IMR-90 (cell line): ENCODE measurements at regions not wholly inside any gene's neighbourhood (a gene's known extent, or its start where the extent isn't known, plus 50 kb on each side); places are given as distances from the start of the nearest gene placed in this dataset.

Source experiments
- ATAC-seq: fragments of 200-7000 bp; cut with Tn5 transposase; 2 replicates; pipeline ENCODE4 v1.9.1; 2020; ENCODE audit warnings: low read depth, mild to moderate bottlenecking, moderate library complexity
- BruUV-seq: library from RNA; stranded (reverse); fragments of 400-500 nt; replicated peaks from 2 replicates; lab custom pipeline; 2021; lab: Mats Ljungman, UMichigan
- CTCF ChIA-PET: fragments of 300-600 bp; formaldehyde crosslinking; extraction: SDS; loops from one replicate; lab custom pipeline; 2021; ENCODE audit warnings: antibody characterized with exemption; lab: Yijun Ruan, JAX
- POLR2A ChIA-PET: fragments of 300-600 bp; sonication (Branson Sonifier 250); formaldehyde crosslinking; loops from one replicate; lab custom pipeline; 2022; ENCODE audit warnings: antibody characterized with exemption; ENCODE audit not compliant: unreplicated experiment; lab: Charles Lee
- DNase-seq: peaks from one replicate; pipeline ENCODE4 v3.0.0; 2013
- H2AFZ ChIP-seq: replicated peaks from 2 replicates; pipeline ENCODE3; 2013; ENCODE audit warnings: low read length, mild to moderate bottlenecking; ENCODE audit not compliant: poor library complexity
- H2AK5ac ChIP-seq: 2 replicates; pipeline ENCODE4 v1.6.1; 2013; ENCODE audit warnings: low read depth, low read length, inconsistent platforms
- H2AK9ac ChIP-seq: replicated peaks from 2 replicates; pipeline ENCODE3; 2013; ENCODE audit warnings: mild to moderate bottlenecking, low read depth, low read length, moderate library complexity; ENCODE audit not compliant: poor library complexity
- H2BK120ac ChIP-seq: 2 replicates; pipeline ENCODE4 v1.6.1; 2013; ENCODE audit warnings: low read depth, low read length, inconsistent platforms
- H2BK15ac ChIP-seq: 3 replicates; pipeline ENCODE4 v1.6.1; 2013; ENCODE audit warnings: low read depth, low read length, inconsistent platforms
- H2BK20ac ChIP-seq: 2 replicates; pipeline ENCODE4 v1.6.1; 2013; ENCODE audit warnings: low read depth, mild to moderate bottlenecking, inconsistent platforms, low read length, moderate library complexity
- H2BK5ac ChIP-seq: 2 replicates; pipeline ENCODE4 v1.6.1; 2013; ENCODE audit warnings: mild to moderate bottlenecking, low read depth, low read length, inconsistent platforms; ENCODE audit not compliant: poor library complexity, severe bottlenecking
- H3K14ac ChIP-seq: replicated peaks from 2 replicates; pipeline ENCODE4 v1.6.1; 2013; ENCODE audit warnings: low read depth, low read length, inconsistent platforms
- H3K18ac ChIP-seq: 2 replicates; pipeline ENCODE4 v1.6.1; 2013; ENCODE audit warnings: low read depth, low read length, control low read depth
- H3K23ac ChIP-seq: 2 replicates; pipeline ENCODE4 v1.6.1; 2013; ENCODE audit warnings: low read depth, low read length, inconsistent platforms
- H3K27ac ChIP-seq: 2 replicates; pipeline ENCODE4 v1.5.1; 2013; ENCODE audit warnings: mild to moderate bottlenecking, control low read depth, low read length; ENCODE audit not compliant: insufficient read depth
- H3K27me3 ChIP-seq: 2 replicates; pipeline ENCODE4 v1.6.1; 2013; ENCODE audit warnings: low read length; ENCODE audit not compliant: control insufficient read depth, insufficient read depth
- H3K36me3 ChIP-seq: 2 replicates; pipeline ENCODE4 v1.6.1; 2013; ENCODE audit warnings: low read length, mixed read lengths; ENCODE audit not compliant: control insufficient read depth, insufficient read depth
- H3K4ac ChIP-seq: 2 replicates; pipeline ENCODE4 v1.6.1; 2013; ENCODE audit warnings: low read depth, low read length, inconsistent platforms
- H3K4me1 ChIP-seq: 2 replicates; pipeline ENCODE4 v1.6.1; 2013; ENCODE audit warnings: low read length, mixed read lengths; ENCODE audit not compliant: control insufficient read depth, insufficient read depth
- H3K4me2 ChIP-seq: 2 replicates; pipeline ENCODE4 v1.6.1; 2013; ENCODE audit warnings: low read depth, mild to moderate bottlenecking, control low read depth, low read length, moderate library complexity
- H3K4me3 ChIP-seq: 2 replicates; pipeline ENCODE4 v1.5.1; 2013; ENCODE audit warnings: low read depth, mild to moderate bottlenecking, control low read depth, low read length, moderate library complexity; ENCODE audit not compliant: insufficient read depth
- H3K56ac ChIP-seq: 2 replicates; pipeline ENCODE4 v1.6.1; 2013; ENCODE audit warnings: low read length, inconsistent platforms; ENCODE audit not compliant: insufficient read depth; ENCODE audit errors: extremely low read depth
- H3K79me1 ChIP-seq, 2 experiments: 2 replicates each; pipeline ENCODE4 v1.6.1; 2013; ENCODE audit warnings: low read length in 2 of 2, inconsistent platforms in 1 of 2, low read depth in 1 of 2
- H3K9ac ChIP-seq: 2 replicates; pipeline ENCODE4 v1.6.1; 2013; ENCODE audit warnings: low read depth, low read length, control low read depth
- H3K9me1 ChIP-seq: 2 replicates; pipeline ENCODE4 v1.6.1; 2013; ENCODE audit warnings: low read length, inconsistent platforms; ENCODE audit not compliant: insufficient read depth
- H3K9me3 ChIP-seq: 2 replicates; pipeline ENCODE4 v1.6.1; 2013; ENCODE audit warnings: low read length; ENCODE audit not compliant: control insufficient read depth, insufficient read depth
- H4K20me1 ChIP-seq: 2 replicates; pipeline ENCODE4 v1.6.1; 2013; ENCODE audit warnings: low read length, inconsistent platforms; ENCODE audit not compliant: insufficient read depth
- H4K5ac ChIP-seq: 2 replicates; pipeline ENCODE4 v1.6.1; 2013; ENCODE audit warnings: mild to moderate bottlenecking, low read depth, low read length, control low read depth
- H4K8ac ChIP-seq, 2 experiments: 2 replicates each; pipeline ENCODE4 v1.6.1; 2013; ENCODE audit warnings: low read depth in 2 of 2, low read length in 2 of 2, control low read depth in 1 of 2, inconsistent platforms in 1 of 2
- H4K91ac ChIP-seq: 2 replicates; pipeline ENCODE4 v1.6.1; 2013; ENCODE audit warnings: low read depth, low read length, inconsistent platforms; ENCODE audit not compliant: insufficient read depth
- BHLHE40 ChIP-seq: fragments of 150-350 bp; IDR thresholded peaks from 2 replicates; pipeline ENCODE4 v1.6.1; 2016; ENCODE audit warnings: mild to moderate bottlenecking, low read depth, low read length
- CEBPB ChIP-seq: IDR thresholded peaks from 2 replicates; pipeline ENCODE4 v1.6.1; 2012; ENCODE audit warnings: low read depth, low read length, improper control_type of control experiment
- CHD1 ChIP-seq: IDR thresholded peaks from 2 replicates; pipeline ENCODE4 v1.6.1; 2012; ENCODE audit warnings: low read depth, low read length, improper control_type of control experiment
- ELK1 ChIP-seq: fragments of 150-350 bp; IDR thresholded peaks from 2 replicates; pipeline ENCODE4 v1.6.1; 2016; ENCODE audit warnings: low read depth, mild to moderate bottlenecking, low read length, moderate library complexity, borderline replicate concordance
- FOS ChIP-seq: fragments of 150-350 bp; IDR thresholded peaks from 2 replicates; pipeline ENCODE4 v1.6.1; 2016; ENCODE audit warnings: low read depth, low read length
- MAFK ChIP-seq: IDR thresholded peaks from 2 replicates; pipeline ENCODE4 v1.6.1; 2012; ENCODE audit warnings: low read depth, low read length, improper control_type of control experiment
- MAZ ChIP-seq: IDR thresholded peaks from 2 replicates; pipeline ENCODE4 v1.6.1; 2012; ENCODE audit warnings: low read depth, mild to moderate bottlenecking, low read length, improper control_type of control experiment, moderate library complexity, borderline replicate concordance
- MXI1 ChIP-seq: IDR thresholded peaks from 2 replicates; pipeline ENCODE4 v1.6.1; 2012; ENCODE audit warnings: low read depth, mild to moderate bottlenecking, low read length, moderate library complexity, borderline replicate concordance
- NFE2L2 ChIP-seq: fragments of 150-350 bp; IDR thresholded peaks from 2 replicates; pipeline ENCODE4 v1.6.1; 2016; ENCODE audit warnings: low read depth, mild to moderate bottlenecking, low read length
- POLR2A ChIP-seq: IDR thresholded peaks from 2 replicates; pipeline ENCODE4 v1.6.1; 2012; ENCODE audit warnings: mild to moderate bottlenecking, low read depth, low read length
- RAD21 ChIP-seq: IDR thresholded peaks from 2 replicates; pipeline ENCODE4 v1.6.1; 2012; ENCODE audit warnings: low read length, improper control_type of control experiment
- RCOR1 ChIP-seq: IDR thresholded peaks from 2 replicates; pipeline ENCODE4 v1.6.1; 2012; ENCODE audit warnings: mild to moderate bottlenecking, low read length, improper control_type of control experiment; ENCODE audit not compliant: insufficient replicate concordance
- RFX5 ChIP-seq: IDR thresholded peaks from 2 replicates; pipeline ENCODE4 v1.8.0; 2012; ENCODE audit warnings: low read depth, mild to moderate bottlenecking, low read length, moderate library complexity
- SMC3 ChIP-seq: fragments of 150-350 bp; IDR thresholded peaks from 2 replicates; pipeline ENCODE4 v1.6.1; 2016; ENCODE audit warnings: low read depth, mild to moderate bottlenecking, antibody characterized with exemption, low read length, moderate library complexity
- USF2 ChIP-seq: fragments of 150-350 bp; IDR thresholded peaks from 2 replicates; pipeline ENCODE4 v1.6.1; 2017; ENCODE audit warnings: mild to moderate bottlenecking, antibody characterized with exemption, low read length, low read depth
- WGBS, 2 experiments: methylation state at CpG; one replicate each; pipeline versions ENCODE4 v1.1.5 to v1.1.7; 2013; ENCODE audit warnings: missing lambda C conversion rate in 2 of 2; ENCODE audit not compliant: insufficient read length in 1 of 2; ENCODE audit errors: extremely low coverage in 2 of 2; 5-methylcytosine and 5-hydroxymethylcytosine counted together
- dilution Hi-C: fragments of 300-500 bp; cut with HindIII; formaldehyde crosslinking; loops from one replicate; pipeline ENCODE4 v1.14.3; 2018; ENCODE audit warnings: low sequenced_read_pairs; ENCODE audit not compliant: unreplicated experiment
- in situ Hi-C: fragments of 300-500 bp; cut with MboI; formaldehyde crosslinking; loops from 3 replicates; pipeline ENCODE4 v1.14.3; 2019; ENCODE audit warnings: low sequenced_read_pairs, inconsistent platforms, mixed read lengths
- intact Hi-C: fragments of 100-400 bp; cut with micrococcal nuclease; formaldehyde crosslinking; loops from 2 replicates; pipeline ENCODE4 v1.10.0; 2022
- TF ChIP-seq, protein P1 (sequence below): conservative IDR thresholded peaks from 2 replicates; pipeline ENCODE4 v1.5.1; 2012; ENCODE audit warnings: mild to moderate bottlenecking, low read depth, low read length, improper control_type of control experiment

- ChIA-PET CTCF (no interaction called here), POLR2A (no interaction called here)
- peaks cover 3% of the 10 kb centered on the region; the same call in 1 of the 2 replicates for H3K27me3 ChIP-seq
- no TSS peak for BruUV-seq
- no peak overlapping the region for H3K4me2 ChIP-seq
- no peak for TF ChIP-seq MAZ
- TF ChIP-seq ELK1, result no peak
- no peak for TF ChIP-seq RCOR1
- no peak for TF ChIP-seq CHD1
- TF ChIP-seq, protein P1, sequence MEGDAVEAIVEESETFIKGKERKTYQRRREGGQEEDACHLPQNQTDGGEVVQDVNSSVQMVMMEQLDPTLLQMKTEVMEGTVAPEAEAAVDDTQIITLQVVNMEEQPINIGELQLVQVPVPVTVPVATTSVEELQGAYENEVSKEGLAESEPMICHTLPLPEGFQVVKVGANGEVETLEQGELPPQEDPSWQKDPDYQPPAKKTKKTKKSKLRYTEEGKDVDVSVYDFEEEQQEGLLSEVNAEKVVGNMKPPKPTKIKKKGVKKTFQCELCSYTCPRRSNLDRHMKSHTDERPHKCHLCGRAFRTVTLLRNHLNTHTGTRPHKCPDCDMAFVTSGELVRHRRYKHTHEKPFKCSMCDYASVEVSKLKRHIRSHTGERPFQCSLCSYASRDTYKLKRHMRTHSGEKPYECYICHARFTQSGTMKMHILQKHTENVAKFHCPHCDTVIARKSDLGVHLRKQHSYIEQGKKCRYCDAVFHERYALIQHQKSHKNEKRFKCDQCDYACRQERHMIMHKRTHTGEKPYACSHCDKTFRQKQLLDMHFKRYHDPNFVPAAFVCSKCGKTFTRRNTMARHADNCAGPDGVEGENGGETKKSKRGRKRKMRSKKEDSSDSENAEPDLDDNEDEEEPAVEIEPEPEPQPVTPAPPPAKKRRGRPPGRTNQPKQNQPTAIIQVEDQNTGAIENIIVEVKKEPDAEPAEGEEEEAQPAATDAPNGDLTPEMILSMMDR, result no peak
- no peak for TF ChIP-seq MAFK
- TF ChIP-seq NFE2L2, result no peak
- no peak for TF ChIP-seq USF2
- TF ChIP-seq SMC3, result no peak
- no peak for TF ChIP-seq POLR2A
- TF ChIP-seq RFX5, result no peak
- no peak for TF ChIP-seq FOS
- no peak for TF ChIP-seq RAD21
- no peak for TF ChIP-seq MXI1
- no peak for TF ChIP-seq CEBPB
- no peak for TF ChIP-seq BHLHE40
- no peak overlapping the region for H3K9ac ChIP-seq
- H3K14ac ChIP-seq, result no peak overlapping the region
- in situ Hi-C loops (no loop called here), dilution Hi-C loops (no loop called here), intact Hi-C loops (no loop called here)
- H3K27ac ChIP-seq, result no peak overlapping the region
- WGBS, 2 experiments, result no CpG with 5 or more reads among the region's 16 CpGs
- no peak overlapping the region for H4K8ac ChIP-seq
- no peak overlapping the region for H4K91ac ChIP-seq
- no peak overlapping the region for H3K23ac ChIP-seq
- H2BK20ac ChIP-seq, result no peak overlapping the region
- H3K56ac ChIP-seq, result no peak overlapping the region
- no peak for ATAC-seq
- H3K9me1 ChIP-seq, result no peaks in the 10 kb centered on the region
- H2BK15ac ChIP-seq, result no peak overlapping the region
- no peaks in the 10 kb centered on the region for H3K79me1 ChIP-seq
- H4K5ac ChIP-seq, result no peak overlapping the region
- H2BK5ac ChIP-seq, result no peak overlapping the region
- H3K36me3 ChIP-seq, result no peaks in the 10 kb centered on the region
- no peak overlapping the region for H2AK9ac ChIP-seq
- no peak overlapping the region for H3K18ac ChIP-seq
- no peak overlapping the region for H2AFZ ChIP-seq
- no peaks in the 10 kb centered on the region for H4K20me1 ChIP-seq
- no peaks in the 10 kb centered on the region for H3K4me1 ChIP-seq
- H3K4me3 ChIP-seq, result no peak overlapping the region
- no peak overlapping the region for H2AK5ac ChIP-seq
- peaks cover 3% of the 10 kb centered on the region; the same call in 1 of the 2 replicates for H3K9me3 ChIP-seq
- no peak for DNase-seq
- no peak overlapping the region for H2BK120ac ChIP-seq
- no peak overlapping the region for H3K4ac ChIP-seq
Measured at GRCh38 chr14:95011445-95012006, 145.8 kb downstream of the DICER1 start.
